ENCODE measurements at regions not wholly inside any gene's neighbourhood (a gene's known extent, or its start where the extent isn't known, plus 50 kb on each side); places are given as distances from the start of the nearest gene placed in this dataset.
"Not testable (repeated sequence)": the region's sequence is repeated elsewhere in the genome, so short reads cannot be mapped to it uniquely, and the experiment has no call there.

DNA sequence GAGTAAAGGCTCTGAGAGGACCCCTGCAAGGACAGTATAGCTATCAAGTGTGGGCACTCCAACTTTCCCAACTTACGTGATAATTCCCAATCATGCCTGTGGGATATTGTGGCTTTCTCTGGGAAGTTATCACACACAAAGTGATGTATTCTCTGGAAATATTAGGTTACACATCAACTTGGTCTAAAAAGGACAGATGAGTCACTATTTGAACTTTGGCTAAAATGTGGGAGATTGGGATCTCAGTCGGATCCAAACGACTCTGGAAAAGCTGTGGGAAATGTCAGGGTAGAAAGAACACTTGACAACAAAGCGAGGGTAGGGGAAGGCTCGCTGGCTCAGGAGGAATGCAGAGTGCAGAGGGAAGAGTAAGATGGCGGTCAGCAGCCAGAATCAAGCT lies 1048.9 kb downstream of the BCL11B start:
- TF ChIP-seq, protein P1, sequence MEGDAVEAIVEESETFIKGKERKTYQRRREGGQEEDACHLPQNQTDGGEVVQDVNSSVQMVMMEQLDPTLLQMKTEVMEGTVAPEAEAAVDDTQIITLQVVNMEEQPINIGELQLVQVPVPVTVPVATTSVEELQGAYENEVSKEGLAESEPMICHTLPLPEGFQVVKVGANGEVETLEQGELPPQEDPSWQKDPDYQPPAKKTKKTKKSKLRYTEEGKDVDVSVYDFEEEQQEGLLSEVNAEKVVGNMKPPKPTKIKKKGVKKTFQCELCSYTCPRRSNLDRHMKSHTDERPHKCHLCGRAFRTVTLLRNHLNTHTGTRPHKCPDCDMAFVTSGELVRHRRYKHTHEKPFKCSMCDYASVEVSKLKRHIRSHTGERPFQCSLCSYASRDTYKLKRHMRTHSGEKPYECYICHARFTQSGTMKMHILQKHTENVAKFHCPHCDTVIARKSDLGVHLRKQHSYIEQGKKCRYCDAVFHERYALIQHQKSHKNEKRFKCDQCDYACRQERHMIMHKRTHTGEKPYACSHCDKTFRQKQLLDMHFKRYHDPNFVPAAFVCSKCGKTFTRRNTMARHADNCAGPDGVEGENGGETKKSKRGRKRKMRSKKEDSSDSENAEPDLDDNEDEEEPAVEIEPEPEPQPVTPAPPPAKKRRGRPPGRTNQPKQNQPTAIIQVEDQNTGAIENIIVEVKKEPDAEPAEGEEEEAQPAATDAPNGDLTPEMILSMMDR (IDR thresholded peaks at IDR 0.05; ENCODE audit: low read depth, low read length) = no peak
- POLR2A ChIA-PET = no interaction called here
- no peak overlapping the region for H3K27ac ChIP-seq (ENCODE audit: low read depth, low read length)
- no peaks in the 10 kb centered on the region for H3K27me3 ChIP-seq (ENCODE audit: control insufficient read depth, insufficient read depth, low read length)
- CTCF ChIA-PET = no interaction called here
- DNase-seq (ENCODE audit: low read depth, low spot score) = no peak
- H3K9me3 ChIP-seq (ENCODE audit: control insufficient read depth, insufficient read depth, low read length) = peaks cover 45% of the 10 kb centered on the region
- H3K4me3 ChIP-seq (ENCODE audit: low read depth, low read length) = no peak overlapping the region

DNA sequence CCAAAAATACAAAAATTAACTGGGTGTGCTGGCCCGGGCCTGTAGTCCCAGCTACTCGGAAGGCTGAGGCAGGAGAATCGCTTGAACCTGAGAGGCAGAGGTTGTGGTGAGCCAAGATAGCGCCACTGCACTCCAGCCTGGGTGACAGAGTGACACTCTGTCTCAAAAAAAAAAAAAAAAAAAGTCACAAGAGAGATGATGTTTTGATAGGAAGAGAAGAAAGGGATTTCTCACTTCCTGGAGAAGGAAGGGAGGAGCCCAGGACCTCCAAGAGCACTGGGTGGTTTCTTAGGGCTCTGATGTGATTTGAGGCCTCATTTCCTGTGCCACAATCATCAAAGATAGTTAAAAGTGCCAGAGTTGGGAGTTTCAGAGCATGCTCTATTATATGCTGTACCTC lies 1048.3 kb downstream of the BCL11B start:
- H3K4me3 ChIP-seq (ENCODE audit: low read depth, low read length); DNase-seq (ENCODE audit: low read depth, low spot score); H3K27me3 ChIP-seq (ENCODE audit: control insufficient read depth, insufficient read depth, low read length); POLR2A ChIA-PET; H3K27ac ChIP-seq (ENCODE audit: low read depth, low read length); CTCF ChIA-PET: not testable (repeated sequence)
- H3K9me3 ChIP-seq (ENCODE audit: control insufficient read depth, insufficient read depth, low read length) = peaks cover 45% of the 10 kb centered on the region

DNA sequence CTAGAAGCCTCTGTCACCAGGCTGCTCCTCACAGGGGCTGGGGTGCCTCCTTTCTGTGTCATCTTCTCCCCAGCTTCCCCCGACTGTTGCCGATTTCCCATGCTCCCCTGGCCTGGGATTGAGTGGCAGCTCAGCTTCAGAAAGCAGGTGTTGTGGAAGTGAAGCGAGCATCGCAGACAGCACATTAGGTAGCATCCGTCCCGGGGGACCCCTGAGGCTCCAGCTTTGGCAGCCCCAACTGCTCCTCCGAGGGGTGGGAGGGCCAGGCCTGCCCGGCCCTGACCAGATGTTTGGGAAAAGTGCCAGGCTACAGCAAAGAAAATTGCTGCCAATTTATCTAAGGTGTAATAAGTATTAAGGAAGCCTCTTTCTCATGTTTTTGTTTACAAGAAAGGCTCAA lies 1045.6 kb downstream of the BCL11B start:
- Histone ChIP-seq H3K27ac (ENCODE audit: low read depth, low read length) (no peak overlapping the region), H3K27me3 (ENCODE audit: control insufficient read depth, insufficient read depth, low read length) (no peaks in the 10 kb centered on the region), H3K4me3 (ENCODE audit: low read depth, low read length) (no peak overlapping the region), H3K9me3 (ENCODE audit: control insufficient read depth, insufficient read depth, low read length) (peaks cover 45% of the 10 kb centered on the region)
- ChIA-PET CTCF (no interaction called here), POLR2A (no interaction called here)
- DNase-seq (ENCODE audit: low read depth, low spot score) = no peak
- TF ChIP-seq, protein P1 (IDR thresholded peaks at IDR 0.05; ENCODE audit: low read depth, low read length) = no peak

DNA sequence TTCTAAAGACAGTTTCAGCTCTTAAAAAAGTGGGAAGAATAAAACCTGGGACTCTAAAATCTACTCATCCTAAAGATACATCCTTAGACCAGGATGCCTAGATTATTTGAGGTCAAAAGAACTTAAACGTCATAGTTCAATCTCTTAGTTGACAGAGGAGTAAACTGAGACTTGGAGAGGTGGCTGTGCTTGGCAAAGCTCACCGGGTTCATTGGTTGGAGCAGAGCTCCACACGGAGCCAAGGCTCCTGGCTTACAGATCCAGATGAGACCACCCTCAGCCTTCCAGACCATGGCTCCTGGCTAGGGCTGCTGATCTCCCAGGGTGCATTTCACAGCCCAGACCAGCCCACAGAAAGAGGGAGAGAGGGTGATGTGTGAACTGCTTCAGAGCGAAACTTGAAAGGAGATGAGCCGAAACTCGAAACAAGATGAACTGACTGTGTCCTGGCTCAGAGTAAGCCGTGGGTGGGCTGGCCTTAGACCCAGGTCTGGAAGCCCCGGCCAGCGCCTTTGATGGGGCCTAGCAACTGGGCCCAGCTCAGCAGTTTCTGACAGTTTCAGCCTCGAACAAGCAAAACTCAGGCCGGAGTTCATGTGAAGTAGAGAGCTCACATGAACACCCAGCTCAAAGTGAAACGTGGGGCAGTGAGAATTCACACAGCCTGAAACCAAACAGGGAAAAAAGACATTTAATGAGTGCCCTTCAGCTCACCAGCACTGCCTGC lies 1044.8 kb downstream of the BCL11B start:
- CTCF ChIA-PET = no interaction called here
- POLR2A ChIA-PET = no interaction called here
- DNase-seq (ENCODE audit: low read depth, low spot score) = no peak

DNA sequence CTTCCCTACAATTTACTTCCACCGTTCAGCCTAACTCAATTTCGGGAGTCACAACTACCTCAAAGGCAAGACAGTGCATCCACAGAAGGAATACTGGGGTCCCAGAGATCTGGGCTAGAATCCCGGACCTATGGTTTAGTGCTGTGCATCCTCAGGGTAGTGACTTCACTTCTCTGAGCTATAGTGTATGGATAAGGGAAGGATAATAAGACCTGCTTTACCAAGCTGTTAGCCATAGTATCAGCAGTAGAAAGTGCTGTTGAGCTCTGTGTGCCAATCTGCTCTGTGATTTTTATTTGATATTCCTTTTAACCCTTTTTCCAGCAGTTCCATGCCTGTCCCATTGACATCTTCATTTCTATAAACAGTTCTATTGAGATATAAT lies 1044.3 kb downstream of the BCL11B start:
- no peaks in the 10 kb centered on the region for H3K27me3 ChIP-seq (ENCODE audit: control insufficient read depth, insufficient read depth, low read length)
- DNase-seq (ENCODE audit: low read depth, low spot score) = no peak
- ChIA-PET POLR2A (no interaction called here), CTCF (no interaction called here)
- H3K27ac ChIP-seq (ENCODE audit: low read depth, low read length) = no peak overlapping the region
- TF ChIP-seq, protein P1 (IDR thresholded peaks at IDR 0.05; ENCODE audit: low read depth, low read length) = no peak
- H3K4me3 ChIP-seq (ENCODE audit: low read depth, low read length) = no peak overlapping the region
- peaks cover 48% of the 10 kb centered on the region for H3K9me3 ChIP-seq (ENCODE audit: control insufficient read depth, insufficient read depth, low read length)

More for the DNA sequence above, 1044.8 kb downstream of the BCL11B start:
- H3K4me3 ChIP-seq (ENCODE audit: low read depth, low read length) = no peak overlapping the region
- peaks cover 48% of the 10 kb centered on the region for H3K9me3 ChIP-seq (ENCODE audit: control insufficient read depth, insufficient read depth, low read length)
- H3K27me3 ChIP-seq (ENCODE audit: control insufficient read depth, insufficient read depth, low read length) = no peaks in the 10 kb centered on the region
- no peak overlapping the region for H3K27ac ChIP-seq (ENCODE audit: low read depth, low read length)
- TF ChIP-seq, protein P1 (IDR thresholded peaks at IDR 0.05; ENCODE audit: low read depth, low read length) = no peak

All from AG04450 (cell line).